ENCODE measurements at regions not wholly inside any gene's neighbourhood (a gene's known extent, or its start where the extent isn't known, plus 50 kb on each side); places are given as distances from the start of the nearest gene placed in this dataset.

GRCh38 chr11:70620510-70621184 lies 222.3 kb downstream of the CTTN start:
- DNase-seq (ENCODE audit: low read depth, low spot score), result no peak
- in situ Hi-C loops (cut with HindIII; ENCODE audit: low pct_unique_long_range_greater_than_20kb, low sequenced_read_pairs), result no loop called here

GRCh38 chr11:70621241-70621640 lies 222.9 kb downstream of the CTTN start:
- no peak for DNase-seq (ENCODE audit: low read depth, low spot score)
- in situ Hi-C loops (cut with HindIII; ENCODE audit: low pct_unique_long_range_greater_than_20kb, low sequenced_read_pairs), result no loop called here

GRCh38 chr11:70622091-70622490 lies 223.8 kb downstream of the CTTN start:
- in situ Hi-C loops (cut with HindIII; ENCODE audit: low pct_unique_long_range_greater_than_20kb, low sequenced_read_pairs), result no loop called here
- no peak for DNase-seq (ENCODE audit: low read depth, low spot score)

- in situ Hi-C loops (cut with HindIII; ENCODE audit: low pct_unique_long_range_greater_than_20kb, low sequenced_read_pairs), result no loop called here
- DNase-seq (ENCODE audit: low read depth, low spot score), result no peak
Measured at GRCh38 chr11:70623906-70624597, 225.7 kb downstream of the CTTN start.

GRCh38 chr11:70624598-70624993 lies 226.3 kb downstream of the CTTN start:
- in situ Hi-C loops (cut with HindIII; ENCODE audit: low pct_unique_long_range_greater_than_20kb, low sequenced_read_pairs), result no loop called here
- DNase-seq (ENCODE audit: low read depth, low spot score), result no peak

- DNase-seq (ENCODE audit: low read depth, low spot score), result no peak
- in situ Hi-C loops (cut with HindIII; ENCODE audit: low pct_unique_long_range_greater_than_20kb, low sequenced_read_pairs), result no loop called here
Measured at GRCh38 chr11:70625051-70625450, 226.7 kb downstream of the CTTN start.

- in situ Hi-C loops (cut with HindIII; ENCODE audit: low pct_unique_long_range_greater_than_20kb, low sequenced_read_pairs), result no loop called here
- no peak for DNase-seq (ENCODE audit: low read depth, low spot score)
Measured at GRCh38 chr11:70625582-70626518, 227.5 kb downstream of the CTTN start.

- DNase-seq (ENCODE audit: low read depth, low spot score), result no peak
- in situ Hi-C loops (cut with HindIII; ENCODE audit: low pct_unique_long_range_greater_than_20kb, low sequenced_read_pairs), result no loop called here
Measured at GRCh38 chr11:70627219-70627618, 228.9 kb downstream of the CTTN start.

GRCh38 chr11:70628176-70628854 lies 230.0 kb downstream of the CTTN start:
- no peak for DNase-seq (ENCODE audit: low read depth, low spot score)
- in situ Hi-C loops (cut with HindIII; ENCODE audit: low pct_unique_long_range_greater_than_20kb, low sequenced_read_pairs), result no loop called here

- in situ Hi-C loops (cut with HindIII; ENCODE audit: low pct_unique_long_range_greater_than_20kb, low sequenced_read_pairs), result no loop called here
- DNase-seq (ENCODE audit: low read depth, low spot score), result peak; percentile 44
Measured at GRCh38 chr11:70628855-70629844, 230.8 kb downstream of the CTTN start.

- no peak for DNase-seq (ENCODE audit: low read depth, low spot score)
- in situ Hi-C loops (cut with HindIII; ENCODE audit: low pct_unique_long_range_greater_than_20kb, low sequenced_read_pairs), result no loop called here
Measured at GRCh38 chr11:70630068-70630467, 231.7 kb downstream of the CTTN start.

GRCh38 chr11:70630816-70631623 lies 232.7 kb downstream of the CTTN start:
- DNase-seq (ENCODE audit: low read depth, low spot score), result no peak
- in situ Hi-C loops (cut with HindIII; ENCODE audit: low pct_unique_long_range_greater_than_20kb, low sequenced_read_pairs), result no loop called here

GRCh38 chr11:70631624-70632047 lies 233.3 kb downstream of the CTTN start:
- no peak for DNase-seq (ENCODE audit: low read depth, low spot score)
- in situ Hi-C loops (cut with HindIII; ENCODE audit: low pct_unique_long_range_greater_than_20kb, low sequenced_read_pairs), result no loop called here

GRCh38 chr11:70633610-70634009 lies 235.3 kb downstream of the CTTN start:
- no peak for DNase-seq (ENCODE audit: low read depth, low spot score)
- in situ Hi-C loops (cut with HindIII; ENCODE audit: low pct_unique_long_range_greater_than_20kb, low sequenced_read_pairs), result no loop called here

GRCh38 chr11:70636659-70637058 lies 238.3 kb downstream of the CTTN start:
- in situ Hi-C loops (cut with HindIII; ENCODE audit: low pct_unique_long_range_greater_than_20kb, low sequenced_read_pairs), result no loop called here
- no peak for DNase-seq (ENCODE audit: low read depth, low spot score)

GRCh38 chr11:70637186-70637800 lies 239.0 kb downstream of the CTTN start:
- DNase-seq (ENCODE audit: low read depth, low spot score), result no peak
- in situ Hi-C loops (cut with HindIII; ENCODE audit: low pct_unique_long_range_greater_than_20kb, low sequenced_read_pairs), result no loop called here

All from SK-MEL-5 (cell line).